ENCODE measurements at regions not wholly inside any gene's neighbourhood (a gene's known extent, or its start where the extent isn't known, plus 50 kb on each side); places are given as distances from the start of the nearest gene placed in this dataset.

- no peak for DNase-seq
These were observed 199.5 kb downstream of the NXNL2 start for GRCh38 chr9:88734527-88734926.

DNA sequence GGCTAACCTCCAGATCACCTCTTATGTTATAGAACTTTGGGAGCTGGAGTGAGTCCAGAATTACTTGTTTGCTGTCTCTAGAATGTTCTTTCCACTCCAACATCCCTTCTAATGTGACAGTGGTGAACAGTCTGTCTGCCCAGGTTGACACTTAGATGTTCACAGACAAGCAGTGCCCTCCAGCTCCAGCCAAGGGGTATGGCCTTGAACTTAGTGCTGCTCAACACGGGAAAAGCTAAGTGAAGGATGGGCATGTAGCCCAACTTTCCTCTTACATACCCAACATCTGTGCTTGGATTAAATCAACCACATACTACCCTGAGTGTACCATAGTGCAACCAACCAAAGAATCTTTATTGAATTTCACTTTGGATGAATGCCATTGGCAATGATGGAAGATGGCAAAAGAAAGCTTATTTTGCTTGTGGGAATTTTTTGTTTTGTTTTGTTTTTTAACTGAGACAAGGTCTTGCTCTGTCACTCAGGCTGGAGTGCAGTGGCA, 201.2 kb downstream of the NXNL2 start:
- DNase-seq, result no peak

DNA sequence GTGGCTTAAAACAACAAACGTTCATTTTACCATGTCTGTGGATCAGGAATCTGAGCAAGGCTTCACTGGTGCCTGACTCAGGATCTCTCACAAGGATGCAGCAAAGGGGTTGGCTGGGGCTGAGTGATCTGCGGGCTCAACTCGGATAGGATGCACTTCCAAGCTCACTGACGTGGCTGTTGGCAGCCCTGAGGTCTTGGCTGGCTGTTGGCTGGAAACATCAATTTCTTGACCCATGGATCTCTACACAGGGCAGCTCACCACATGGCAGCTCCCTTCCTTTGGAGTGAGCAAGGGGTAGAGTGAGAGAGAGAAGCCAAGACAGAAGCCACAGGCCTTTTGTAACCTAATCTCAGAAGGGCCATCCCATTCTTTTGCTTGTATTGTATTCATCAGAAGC, 202.1 kb downstream of the NXNL2 start:
- no peak for DNase-seq

DNA sequence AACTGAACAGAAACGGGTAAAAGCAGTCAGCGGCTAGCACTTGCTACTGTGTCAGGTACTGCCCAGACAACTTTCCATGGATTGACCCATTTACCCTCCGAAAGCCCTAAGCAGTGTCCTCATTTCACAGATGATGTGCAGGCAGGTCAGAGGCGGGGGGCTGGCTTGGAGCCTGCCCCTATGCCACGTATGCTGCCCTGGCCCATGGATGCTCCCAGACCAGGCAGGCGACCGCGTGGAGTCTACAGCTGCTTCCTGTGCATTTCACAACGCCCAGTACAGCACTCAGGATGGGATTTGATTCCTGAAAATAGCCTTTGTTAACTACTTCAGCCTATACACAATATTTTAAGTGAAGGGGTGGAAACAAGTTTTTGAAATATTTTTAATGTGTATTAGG, 202.9 kb downstream of the NXNL2 start:
- no peak for DNase-seq

- DNase-seq, result no peak
These were observed 203.7 kb downstream of the NXNL2 start for GRCh38 chr9:88738709-88739108.

GRCh38 chr9:88739373-88739772, 204.4 kb downstream of the NXNL2 start:
- no peak for DNase-seq

GRCh38 chr9:88740844-88741243, 205.9 kb downstream of the NXNL2 start:
- DNase-seq, result no peak

GRCh38 chr9:88741335-88741734, 206.4 kb downstream of the NXNL2 start:
- DNase-seq, result no peak

DNA sequence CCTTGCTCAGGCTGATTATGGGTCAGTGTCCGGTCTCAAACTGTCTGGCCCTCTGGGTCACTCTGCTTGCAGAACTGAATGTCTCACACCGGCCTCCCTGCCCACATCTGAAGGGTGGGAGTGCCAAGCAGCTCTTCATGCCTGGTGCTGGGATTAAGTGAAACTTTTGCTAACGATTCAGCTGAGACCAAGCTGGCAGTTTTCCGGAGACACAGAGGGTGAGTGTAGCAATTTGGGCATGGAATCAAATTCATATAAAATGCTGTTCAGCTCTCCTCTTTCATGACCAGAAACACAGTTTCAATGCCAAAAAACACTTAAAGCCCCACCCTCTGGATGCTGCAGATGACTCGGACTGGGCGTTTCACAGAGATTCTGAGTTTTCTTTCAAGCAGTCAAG, 207.5 kb downstream of the NXNL2 start:
- no peak for DNase-seq

DNA sequence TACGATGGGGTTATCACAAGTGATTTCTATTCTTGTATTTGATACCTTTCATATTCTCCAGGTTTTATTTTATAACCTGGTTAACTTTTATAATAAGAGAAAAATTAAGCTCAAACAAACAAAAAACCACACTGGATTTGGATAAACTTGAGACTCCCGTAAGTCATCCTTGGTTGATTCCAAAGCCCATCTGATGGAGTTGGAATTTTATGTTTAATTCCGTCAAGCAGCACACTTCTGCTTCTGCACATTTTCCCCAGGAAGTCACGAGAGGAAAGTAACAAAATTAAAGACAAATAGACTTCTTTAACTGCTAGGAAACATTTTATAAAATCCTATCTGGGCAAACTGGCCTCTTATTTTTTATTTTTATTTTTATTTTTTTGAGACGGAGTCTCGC, 207.9 kb downstream of the NXNL2 start:
- DNase-seq, result no peak

GRCh38 chr9:88745276-88746001, 210.5 kb downstream of the NXNL2 start:
- peak; percentile 82 for DNase-seq

- DNase-seq, result peak; percentile 63
These were observed 211.2 kb downstream of the NXNL2 start for GRCh38 chr9:88746029-88746742.

GRCh38 chr9:88746743-88747398, 211.9 kb downstream of the NXNL2 start:
- no peak for DNase-seq

- DNase-seq, result no peak
These were observed 212.8 kb downstream of the NXNL2 start for GRCh38 chr9:88747768-88748167.

GRCh38 chr9:88748566-88749261, 213.7 kb downstream of the NXNL2 start:
- DNase-seq, result no peak

DNA sequence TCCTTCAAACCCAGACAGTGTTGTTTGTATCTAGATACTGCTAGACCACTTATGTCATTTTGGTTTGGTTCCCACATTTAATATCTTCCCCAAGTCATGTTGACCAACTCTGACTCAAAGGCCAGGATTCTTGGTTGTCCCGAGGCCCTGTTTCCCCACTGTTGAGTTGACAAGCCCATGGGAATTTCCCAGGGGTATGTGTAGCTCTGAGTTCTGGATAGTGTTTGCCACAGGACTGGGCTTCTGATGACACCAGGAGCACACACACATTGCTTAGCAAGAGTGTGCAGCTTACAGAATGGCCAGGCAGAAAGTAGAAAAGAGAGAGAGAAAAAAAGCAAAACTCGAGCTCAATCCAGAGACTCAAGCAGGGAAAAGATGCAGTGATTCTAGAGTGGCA, 214.4 kb downstream of the NXNL2 start:
- no peak for DNase-seq

DNA sequence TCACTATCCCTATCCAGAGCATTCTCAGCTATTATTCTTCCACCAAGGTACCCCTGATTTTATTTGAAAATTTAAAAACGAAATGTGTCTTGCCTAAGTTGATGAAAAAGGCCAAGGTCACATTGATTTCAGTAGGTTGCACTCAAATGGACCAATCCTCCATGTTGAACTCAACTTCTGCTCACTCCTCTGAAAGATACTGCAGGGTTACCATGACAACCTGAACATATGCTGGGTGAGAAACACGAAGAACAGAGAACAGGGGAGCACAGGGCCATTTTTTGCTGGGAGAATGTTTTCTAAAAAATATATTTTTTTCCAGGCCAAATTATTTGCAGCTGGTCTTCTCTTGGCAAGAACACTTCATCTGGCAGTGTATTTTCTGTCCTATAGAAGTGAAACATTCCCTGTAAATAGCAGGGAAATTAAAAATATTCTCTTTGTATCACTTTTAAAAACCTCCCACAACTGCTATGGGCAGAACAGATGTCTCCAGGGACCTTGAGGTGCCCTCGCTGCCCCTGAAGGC, 215.9 kb downstream of the NXNL2 start:
- no peak for DNase-seq

DNA sequence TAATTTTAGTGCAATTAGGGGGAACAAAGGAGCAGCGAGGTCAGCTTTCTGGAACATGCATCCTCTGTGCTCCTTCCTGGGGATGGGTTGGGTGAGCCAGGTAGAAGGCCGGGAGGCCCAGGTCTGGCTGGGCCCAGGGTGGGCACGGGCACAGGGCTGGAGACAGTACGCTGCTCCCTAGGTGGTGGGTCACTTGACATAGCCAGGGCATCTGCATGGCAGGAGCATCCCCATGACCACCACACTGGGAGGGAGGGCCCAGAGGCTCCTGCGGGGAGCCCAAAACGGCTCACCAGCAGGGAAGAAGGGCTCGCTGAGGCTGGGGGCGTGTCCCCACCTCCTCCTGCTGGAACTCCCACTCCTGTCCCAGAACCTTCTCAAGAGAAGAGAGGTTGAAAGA, 216.8 kb downstream of the NXNL2 start:
- no peak for DNase-seq

DNA sequence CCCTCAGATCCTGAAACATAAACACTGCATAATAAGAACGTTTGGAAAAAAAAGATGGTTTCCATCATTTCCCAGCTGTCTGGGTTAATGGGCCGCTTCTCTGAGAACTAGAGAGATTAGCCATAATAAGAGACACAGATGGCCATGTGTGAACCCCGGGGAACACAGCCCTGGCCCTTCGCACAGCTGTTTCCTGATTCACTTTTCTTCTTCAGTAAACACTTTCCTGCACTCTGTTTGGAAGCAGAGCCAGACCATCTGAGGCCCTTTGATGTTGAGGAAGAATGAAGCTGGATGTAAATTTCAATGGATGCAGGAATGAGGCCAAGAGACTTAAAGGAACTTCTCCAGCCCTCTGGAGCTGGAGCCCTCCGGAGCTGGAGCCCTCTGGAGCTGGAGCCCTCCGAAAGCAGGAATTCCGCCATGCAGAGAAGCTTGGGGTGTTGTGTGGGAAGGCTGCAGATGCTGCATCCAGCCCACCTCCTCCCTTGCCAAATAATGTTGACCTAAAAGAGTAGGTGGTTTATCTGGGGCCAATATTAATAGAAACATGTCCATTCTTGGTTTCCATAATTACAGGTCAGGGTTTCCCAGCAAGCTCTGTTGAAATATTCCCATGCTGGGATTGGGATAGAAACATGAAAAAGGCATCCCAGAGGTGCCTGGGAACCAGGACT, 218.9 kb downstream of the NXNL2 start:
- no peak for DNase-seq

GRCh38 chr9:88754452-88754851, 219.5 kb downstream of the NXNL2 start:
- DNase-seq, result no peak

- DNase-seq, result no peak
These were observed 219.9 kb downstream of the NXNL2 start for GRCh38 chr9:88754886-88755285.

Measured in left kidney (tissue), 1 donor.